ENCODE measurements at regions not wholly inside any gene's neighbourhood (a gene's known extent, or its start where the extent isn't known, plus 50 kb on each side); places are given as distances from the start of the nearest gene placed in this dataset.
"Not testable (repeated sequence)": the region's sequence is repeated elsewhere in the genome, so short reads cannot be mapped to it uniquely, and the experiment has no call there.

- no peaks in the 10 kb centered on the region for H3K4me1 Mint-ChIP-seq (ENCODE audit: low read depth)
- no peak overlapping the region for H3K27ac Mint-ChIP-seq
- TF ChIP-seq CTCF (IDR thresholded peaks at IDR 0.05; ENCODE audit: unreplicated experiment), result no peak
- H3K9me3 Mint-ChIP-seq (ENCODE audit: low read depth), result peaks cover 3% of the 10 kb centered on the region
- H3K27me3 Mint-ChIP-seq, result peaks cover 5% of the 10 kb centered on the region
- no peaks in the 10 kb centered on the region for H3K36me3 Mint-ChIP-seq (ENCODE audit: insufficient read depth)
- DNase-seq (ENCODE audit: low spot score, unreplicated experiment), result no peak
- H3K4me3 Mint-ChIP-seq (ENCODE audit: low read depth), result no peak overlapping the region
Observed at GRCh38 chr21:32930673-32931072, 95.1 kb upstream of the OLIG2 start.

GRCh38 chr21:32934068-32934467 is 91.7 kb upstream of the OLIG2 start:
- H3K36me3 Mint-ChIP-seq (ENCODE audit: insufficient read depth); H3K27me3 Mint-ChIP-seq; H3K9me3 Mint-ChIP-seq (ENCODE audit: low read depth); H3K4me1 Mint-ChIP-seq (ENCODE audit: low read depth); H3K4me3 Mint-ChIP-seq (ENCODE audit: low read depth); DNase-seq (ENCODE audit: low spot score, unreplicated experiment); H3K27ac Mint-ChIP-seq: not testable (repeated sequence)

- H3K4me1 Mint-ChIP-seq (ENCODE audit: low read depth), result no peaks in the 10 kb centered on the region
- no peak overlapping the region for H3K4me3 Mint-ChIP-seq (ENCODE audit: low read depth)
- no peaks in the 10 kb centered on the region for H3K9me3 Mint-ChIP-seq (ENCODE audit: low read depth)
- no peaks in the 10 kb centered on the region for H3K36me3 Mint-ChIP-seq (ENCODE audit: insufficient read depth)
- peaks cover 2% of the 10 kb centered on the region for H3K27me3 Mint-ChIP-seq
- TF ChIP-seq CTCF (IDR thresholded peaks at IDR 0.05; ENCODE audit: unreplicated experiment), result no peak
- no peak overlapping the region for H3K27ac Mint-ChIP-seq
- no peak for DNase-seq (ENCODE audit: low spot score, unreplicated experiment)
Observed at GRCh38 chr21:32934829-32935228, 90.9 kb upstream of the OLIG2 start.

GRCh38 chr21:32940079-32941014 is 85.4 kb upstream of the OLIG2 start:
- no peaks in the 10 kb centered on the region for H3K4me1 Mint-ChIP-seq (ENCODE audit: low read depth)
- H3K27ac Mint-ChIP-seq, result no peak overlapping the region
- no peaks in the 10 kb centered on the region for H3K9me3 Mint-ChIP-seq (ENCODE audit: low read depth)
- no peak overlapping the region for H3K4me3 Mint-ChIP-seq (ENCODE audit: low read depth)
- no peaks in the 10 kb centered on the region for H3K36me3 Mint-ChIP-seq (ENCODE audit: insufficient read depth)
- H3K27me3 Mint-ChIP-seq, result peaks cover 14% of the 10 kb centered on the region
- DNase-seq (ENCODE audit: low spot score, unreplicated experiment), result peak; percentile 13
- TF ChIP-seq CTCF (IDR thresholded peaks at IDR 0.05; ENCODE audit: unreplicated experiment), result peak; percentile 86

- Mint-ChIP-seq H3K9me3 (ENCODE audit: low read depth) (no peaks in the 10 kb centered on the region), H3K4me3 (ENCODE audit: low read depth) (no peak overlapping the region), H3K36me3 (ENCODE audit: insufficient read depth) (no peaks in the 10 kb centered on the region), H3K27me3 (peaks cover 14% of the 10 kb centered on the region), H3K4me1 (ENCODE audit: low read depth) (no peaks in the 10 kb centered on the region), H3K27ac (no peak overlapping the region)
- no peak for TF ChIP-seq CTCF (IDR thresholded peaks at IDR 0.05; ENCODE audit: unreplicated experiment)
- no peak for DNase-seq (ENCODE audit: low spot score, unreplicated experiment)
Observed at GRCh38 chr21:32941263-32941662, 84.5 kb upstream of the OLIG2 start.

GRCh38 chr21:32946654-32947053 is 79.1 kb upstream of the OLIG2 start:
- H3K9me3 Mint-ChIP-seq (ENCODE audit: low read depth), result no peaks in the 10 kb centered on the region
- peaks cover 3% of the 10 kb centered on the region for H3K27me3 Mint-ChIP-seq
- no peak overlapping the region for H3K27ac Mint-ChIP-seq
- DNase-seq (ENCODE audit: low spot score, unreplicated experiment), result no peak
- H3K4me3 Mint-ChIP-seq (ENCODE audit: low read depth), result no peak overlapping the region
- no peaks in the 10 kb centered on the region for H3K36me3 Mint-ChIP-seq (ENCODE audit: insufficient read depth)
- H3K4me1 Mint-ChIP-seq (ENCODE audit: low read depth), result no peaks in the 10 kb centered on the region
- TF ChIP-seq CTCF (IDR thresholded peaks at IDR 0.05; ENCODE audit: unreplicated experiment), result no peak

Measured in progenitor cell of endocrine pancreas (in vitro differentiated cells).